HEK293 (cell line): ENCODE measurements at regions not wholly inside any gene's neighbourhood (a gene's known extent, or its start where the extent isn't known, plus 50 kb on each side); places are given as distances from the start of the nearest gene placed in this dataset.

Source experiments
- CTCF ChIA-PET: fragments of 350-600 bp; formaldehyde crosslinking; extraction: SDS; loops from one replicate; lab custom pipeline; 2021; ENCODE audit warnings: antibody characterized with exemption; lab: Yijun Ruan, JAX
- POLR2A ChIA-PET: fragments of 300-600 bp; formaldehyde crosslinking; extraction: SDS; loops from one replicate; lab custom pipeline; 2020; ENCODE audit warnings: antibody characterized with exemption, inconsistent platforms; lab: Yijun Ruan, JAX
- H3K27ac ChIP-seq: fragments of 200-500 bp; sonication (Bioruptor generic); 2 replicates; pipeline ENCODE4 v1.5.1; 2014; ENCODE audit warnings: low read depth, low read length, control low read depth, inconsistent platforms; ENCODE audit errors: extremely low read depth
- H3K36me3 ChIP-seq, 2 experiments: fragments of 200-500 bp in 1 of 2; sonication (Bioruptor generic) in 1 of 2; 1 replicate in 1 of 2; 2 replicates in 1 of 2; pipeline ENCODE4 v1.5.1; 2014 to 2017; ENCODE audit warnings: inconsistent platforms in 2 of 2, low read length in 2 of 2; ENCODE audit not compliant: control insufficient read depth in 2 of 2, insufficient read depth in 1 of 2
- H3K4me1 ChIP-seq: fragments of 200-500 bp; sonication (Bioruptor generic); 2 replicates; pipeline ENCODE4 v1.5.1; 2014; ENCODE audit warnings: mild to moderate bottlenecking, low read length, inconsistent platforms; ENCODE audit not compliant: control insufficient read depth, insufficient read depth
- H3K4me3 ChIP-seq: 2 replicates; pipeline ENCODE4 v1.5.1; 2011; ENCODE audit warnings: low read depth, mild to moderate bottlenecking, control low read depth, low read length, moderate library complexity
- H3K9me3 ChIP-seq: fragments of 200-500 bp; sonication (Bioruptor generic); 2 replicates; pipeline ENCODE4 v1.5.1; 2014; ENCODE audit warnings: low read depth, low read length, inconsistent platforms; ENCODE audit not compliant: control insufficient read depth, insufficient read depth
- BCL11A ChIP-seq: fragments of 450-650 bp; formaldehyde crosslinking; IDR thresholded peaks from 2 replicates; pipeline ENCODE4 v1.5.1; 2016; ENCODE audit warnings: low read depth, missing biosample characterization, missing genetic modification characterization
- CTCF ChIP-seq: fragments of 450-650 bp; formaldehyde crosslinking; IDR thresholded peaks from 2 replicates; pipeline ENCODE4 v1.5.1; 2016; ENCODE audit warnings: missing biosample characterization, missing genetic modification characterization
- HOXA7 ChIP-seq: sonication (generic); formaldehyde crosslinking; IDR thresholded peaks from 2 replicates; pipeline ENCODE4 v1.8.1; 2022; ENCODE audit warnings: missing genetic modification reagents, borderline replicate concordance
- MYNN ChIP-seq: fragments of 450-650 bp; formaldehyde crosslinking; IDR thresholded peaks from 2 replicates; pipeline ENCODE4 v1.5.1; 2016; ENCODE audit warnings: missing biosample characterization, missing genetic modification characterization, borderline replicate concordance
- PRDM2 ChIP-seq: fragments of 450-650 bp; formaldehyde crosslinking; IDR thresholded peaks from 2 replicates; pipeline ENCODE4 v1.5.1; 2016; ENCODE audit warnings: missing biosample characterization, missing genetic modification characterization, borderline replicate concordance
- SP3 ChIP-seq: fragments of 450-650 bp; formaldehyde crosslinking; IDR thresholded peaks from 2 replicates; pipeline ENCODE4 v1.5.1; 2016; ENCODE audit warnings: missing biosample characterization, missing genetic modification characterization
- ZBTB1 ChIP-seq: fragments of 450-650 bp; formaldehyde crosslinking; IDR thresholded peaks from 2 replicates; pipeline ENCODE4 v1.5.1; 2016; ENCODE audit warnings: missing biosample characterization, missing genetic modification characterization
- ZNF239 ChIP-seq: fragments of 450-650 bp; formaldehyde crosslinking; IDR thresholded peaks from 2 replicates; pipeline ENCODE4 v1.5.1; 2016; ENCODE audit warnings: missing biosample characterization, missing genetic modification characterization
- ZNF398 ChIP-seq: fragments of 450-650 bp; formaldehyde crosslinking; IDR thresholded peaks from 2 replicates; pipeline ENCODE4 v1.5.1; 2017; ENCODE audit warnings: missing biosample characterization, missing genetic modification characterization
- ZNF48 ChIP-seq: fragments of 450-650 bp; formaldehyde crosslinking; IDR thresholded peaks from 2 replicates; pipeline ENCODE4 v1.5.1; 2016; ENCODE audit warnings: missing biosample characterization, missing genetic modification characterization
- ZNF518A ChIP-seq: fragments of 450-650 bp; formaldehyde crosslinking; conservative IDR thresholded peaks from 2 replicates; pipeline ENCODE4 v1.5.1; 2016; ENCODE audit warnings: low read depth, missing biosample characterization, missing genetic modification characterization
- ZNF785 ChIP-seq: fragments of 450-650 bp; formaldehyde crosslinking; IDR thresholded peaks from 2 replicates; pipeline ENCODE4 v1.5.1; 2016; ENCODE audit warnings: missing biosample characterization, missing genetic modification characterization

- H3K36me3 ChIP-seq = no peaks in the 10 kb centered on the region
- no peaks in the 10 kb centered on the region for H3K9me3 ChIP-seq
- no peaks in the 10 kb centered on the region for H3K4me1 ChIP-seq
- no peak overlapping the region for H3K27ac ChIP-seq
- ChIA-PET CTCF (no interaction called here), POLR2A (no interaction called here)
- TF ChIP-seq ZNF398 = no peak
- no peak for TF ChIP-seq HOXA7
- no peak for TF ChIP-seq CTCF (tag by site-specific recombination)
- TF ChIP-seq ZNF785 (tag by site-specific recombination) = no peak
- TF ChIP-seq SP3 (tag by site-specific recombination) = no peak
- no peak for TF ChIP-seq BCL11A (tag by site-specific recombination)
- no peak for TF ChIP-seq PRDM2 (tag by site-specific recombination)
- no peak for TF ChIP-seq MYNN (tag by site-specific recombination)
- no peak for TF ChIP-seq ZNF518A (tag by site-specific recombination)
- TF ChIP-seq ZNF48 (tag by site-specific recombination) = no peak
- no peak for TF ChIP-seq ZBTB1
- TF ChIP-seq ZNF239 (tag by site-specific recombination) = no peak
- H3K4me3 ChIP-seq = no peak overlapping the region
These were observed 70.7 kb upstream of the SERPINE2 start for GRCh38 chr2:224109751-224110150.
